H1 (cell line): ENCODE measurements at regions not wholly inside any gene's neighbourhood (a gene's known extent, or its start where the extent isn't known, plus 50 kb on each side); places are given as distances from the start of the nearest gene placed in this dataset.
A peak's percentile ranks its signal among the peaks of the same experiment; 100 is the strongest.

Source experiments
- CTCF ChIA-PET: fragments of 300-600 bp; sonication (Branson Sonifier 250); formaldehyde crosslinking; loops from one replicate; lab custom pipeline; 2021; ENCODE audit not compliant: partially characterized antibody; lab: Charles Lee
- POLR2A ChIA-PET: fragments of 300-600 bp; sonication (Branson Sonifier 250); formaldehyde crosslinking; loops from one replicate; lab custom pipeline; 2021; ENCODE audit warnings: inconsistent platforms; ENCODE audit not compliant: partially characterized antibody; lab: Charles Lee
- DNase-seq, 2 experiments: peaks; one replicate each; pipeline versions ENCODE4 v3.0.0 to v3.0.0-alpha.2; 2010 to 2022; ENCODE audit warnings: low spot score in 2 of 2, low read depth in 1 of 2, mixed read lengths in 1 of 2
- FAIRE-seq: peaks from 2 replicates; lab custom pipeline; 2011; peaks lifted over from hg19 to GRCh38; lab: Jason Lieb, UNC
- H2AFZ ChIP-seq: 2 replicates; pipeline ENCODE4 v1.8.1; 2012; ENCODE audit warnings: low read length, inconsistent platforms
- H2AK5ac ChIP-seq: 2 replicates; pipeline ENCODE4 v1.6.1; 2013; ENCODE audit warnings: low read depth, low read length
- H2BK120ac ChIP-seq: replicated peaks from 2 replicates; pipeline ENCODE3; 2013; ENCODE audit warnings: low read depth, low read length, inconsistent platforms
- H2BK12ac ChIP-seq: 2 replicates; pipeline ENCODE4 v1.6.1; 2013; ENCODE audit warnings: low read depth, low read length
- H2BK15ac ChIP-seq: 2 replicates; pipeline ENCODE4 v1.6.1; 2013; ENCODE audit warnings: low read length
- H2BK20ac ChIP-seq: 2 replicates; pipeline ENCODE4 v1.6.1; 2013; ENCODE audit warnings: low read length
- H2BK5ac ChIP-seq: 2 replicates; pipeline ENCODE4 v1.6.1; 2013; ENCODE audit warnings: low read depth, low read length
- H3K14ac ChIP-seq: 2 replicates; pipeline ENCODE4 v1.6.1; 2013; ENCODE audit warnings: inconsistent platforms; ENCODE audit not compliant: insufficient read length
- H3K18ac ChIP-seq: 2 replicates; pipeline ENCODE4 v1.6.1; 2013; ENCODE audit warnings: low read length; ENCODE audit errors: extremely low read depth
- H3K23ac ChIP-seq: 2 replicates; pipeline ENCODE4 v1.6.1; 2013; ENCODE audit warnings: inconsistent platforms; ENCODE audit not compliant: insufficient read length
- H3K23me2 ChIP-seq: 2 replicates; pipeline ENCODE4 v1.6.1; 2013; ENCODE audit warnings: low read depth, low read length
- H3K27ac ChIP-seq: 2 replicates; pipeline ENCODE4 v1.6.1; 2011; ENCODE audit warnings: low read depth, low read length, inconsistent platforms
- H3K27me3 ChIP-seq, 4 experiments: replicated peaks in 1 of 4; 1 replicate in 1 of 4; 2 replicates in 3 of 4; pipeline versions ENCODE4 v1.6.1 to v1.8.1; 2011 to 2013; ENCODE audit warnings: low read length in 3 of 4, mild to moderate bottlenecking in 3 of 4, inconsistent platforms in 2 of 4, mixed read lengths in 2 of 4, moderate library complexity in 1 of 4; ENCODE audit not compliant: control insufficient read depth in 3 of 4, insufficient read depth in 3 of 4; ENCODE audit errors: extremely low read depth in 1 of 4
- H3K36me3 ChIP-seq, 4 experiments: 2 replicates each; pipeline versions ENCODE4 v1.6.1 to v1.8.1; 2011 to 2013; ENCODE audit warnings: mild to moderate bottlenecking in 4 of 4, low read length in 3 of 4, moderate library complexity in 2 of 4, control low read depth in 1 of 4, inconsistent platforms in 1 of 4; ENCODE audit not compliant: insufficient read depth in 4 of 4, control insufficient read depth in 2 of 4
- H3K4ac ChIP-seq: replicated peaks from 2 replicates; pipeline ENCODE3; 2013; ENCODE audit warnings: low read length, low read depth, mixed read lengths, inconsistent platforms; ENCODE audit not compliant: insufficient read length
- H3K4me1 ChIP-seq, 4 experiments: replicated peaks in 1 of 4; 1 replicate in 1 of 4; 2 replicates in 3 of 4; pipeline versions ENCODE4 v1.6.1 to v1.8.1; 2011 to 2013; ENCODE audit warnings: low read length in 3 of 4, inconsistent platforms in 2 of 4, mixed read lengths in 1 of 4; ENCODE audit not compliant: insufficient read depth in 4 of 4, control insufficient read depth in 3 of 4
- H3K4me2 ChIP-seq, 2 experiments: 2 replicates each; pipeline versions ENCODE4 v1.6.1 to v1.8.1; 2011 to 2013; ENCODE audit warnings: low read depth in 2 of 2, low read length in 2 of 2, control low read depth in 1 of 2, inconsistent platforms in 1 of 2, mild to moderate bottlenecking in 1 of 2; ENCODE audit not compliant: insufficient read depth in 1 of 2
- H3K4me3 ChIP-seq, 4 experiments: fragments of 200-600, 300-600 bp in 1 of 4; sonication (generic), shearing (Covaris generic), sonication (Bioruptor Twin) in 1 of 4; 2 replicates each; pipeline versions ENCODE4 v1.5.1 to v1.8.1; 2011 to 2016; ENCODE audit warnings: low read length in 4 of 4, low read depth in 3 of 4, control low read depth in 2 of 4, inconsistent platforms in 2 of 4, mild to moderate bottlenecking in 2 of 4, mixed read lengths in 1 of 4, moderate library complexity in 1 of 4; ENCODE audit not compliant: insufficient read depth in 2 of 4; ENCODE audit errors: extremely low read depth in 1 of 4
- H3K56ac ChIP-seq: replicated peaks from 2 replicates; pipeline ENCODE3; 2013; ENCODE audit warnings: low read depth, mild to moderate bottlenecking, mixed read lengths, low read length, inconsistent platforms; ENCODE audit not compliant: insufficient read length
- H3K79me1 ChIP-seq: 2 replicates; pipeline ENCODE4 v1.6.1; 2013; ENCODE audit warnings: low read depth, low read length, control low read depth
- H3K79me2 ChIP-seq, 2 experiments: 2 replicates each; pipeline versions ENCODE4 v1.6.1 to v1.8.1; 2012 to 2013; ENCODE audit warnings: low read length in 2 of 2, mild to moderate bottlenecking in 2 of 2, inconsistent platforms in 1 of 2; ENCODE audit not compliant: insufficient read depth in 2 of 2, control insufficient read depth in 1 of 2
- H3K9ac ChIP-seq, 4 experiments: replicated peaks in 1 of 4; 1 replicate in 1 of 4; 2 replicates in 3 of 4; pipeline versions ENCODE4 v1.6.1 to v1.8.1; 2011 to 2013; ENCODE audit warnings: low read depth in 3 of 4, low read length in 3 of 4, control low read depth in 2 of 4, mild to moderate bottlenecking in 2 of 4, moderate library complexity in 2 of 4, inconsistent platforms in 1 of 4; ENCODE audit errors: extremely low read depth in 1 of 4
- H3K9me3 ChIP-seq, 2 experiments: 2 replicates each; pipeline versions ENCODE4 v1.6.1 to v1.8.1; 2012 to 2013; ENCODE audit warnings: mild to moderate bottlenecking in 2 of 2, moderate library complexity in 2 of 2, control low read depth in 1 of 2, inconsistent platforms in 1 of 2, low read depth in 1 of 2, low read length in 1 of 2, mixed read lengths in 1 of 2; ENCODE audit not compliant: insufficient read depth in 2 of 2
- H4K20me1 ChIP-seq, 2 experiments: replicated peaks in 1 of 2; 2 replicates each; pipeline versions ENCODE3 to v1.8.1; 2011 to 2013; ENCODE audit warnings: inconsistent platforms in 2 of 2, low read length in 2 of 2, mild to moderate bottlenecking in 1 of 2; ENCODE audit not compliant: insufficient read depth in 2 of 2, control insufficient read depth in 1 of 2
- H4K5ac ChIP-seq: 2 replicates; pipeline ENCODE4 v1.6.1; 2013; ENCODE audit warnings: low read length, low read depth, mixed read lengths, inconsistent platforms; ENCODE audit not compliant: insufficient read length
- H4K8ac ChIP-seq: 2 replicates; pipeline ENCODE4 v1.8.0; 2013; ENCODE audit warnings: mild to moderate bottlenecking, moderate library complexity, low read length, inconsistent platforms; ENCODE audit not compliant: insufficient read depth; ENCODE audit errors: extremely low read depth
- H4K91ac ChIP-seq: replicated peaks from 2 replicates; pipeline ENCODE3; 2013; ENCODE audit warnings: low read length, mixed read lengths, inconsistent platforms; ENCODE audit not compliant: insufficient read length
- CEBPB ChIP-seq: IDR thresholded peaks from 2 replicates; pipeline ENCODE4 v1.6.1; 2012; ENCODE audit warnings: low read depth, low read length
- CHD1 ChIP-seq: IDR thresholded peaks from 2 replicates; pipeline ENCODE4 v1.6.1; 2012; ENCODE audit warnings: low read depth, low read length, improper control_type of control experiment
- WGBS, 2 experiments: shearing (Covaris generic) in 1 of 2; methylation state at CpG; one replicate each; pipeline versions ENCODE4 v1.1.6 to v1.1.7; 2013 to 2015; ENCODE audit warnings: low lambda C conversion rate in 2 of 2, mixed read lengths in 2 of 2, inconsistent platforms in 1 of 2, low coverage in 1 of 2, missing lambda C conversion rate in 1 of 2; ENCODE audit not compliant: insufficient replicate concordance in 2 of 2, insufficient coverage in 1 of 2, insufficient read length in 1 of 2; ENCODE audit errors: extremely low coverage in 1 of 2, missing lambda C conversion rate in 1 of 2; 5-methylcytosine and 5-hydroxymethylcytosine counted together

DNA sequence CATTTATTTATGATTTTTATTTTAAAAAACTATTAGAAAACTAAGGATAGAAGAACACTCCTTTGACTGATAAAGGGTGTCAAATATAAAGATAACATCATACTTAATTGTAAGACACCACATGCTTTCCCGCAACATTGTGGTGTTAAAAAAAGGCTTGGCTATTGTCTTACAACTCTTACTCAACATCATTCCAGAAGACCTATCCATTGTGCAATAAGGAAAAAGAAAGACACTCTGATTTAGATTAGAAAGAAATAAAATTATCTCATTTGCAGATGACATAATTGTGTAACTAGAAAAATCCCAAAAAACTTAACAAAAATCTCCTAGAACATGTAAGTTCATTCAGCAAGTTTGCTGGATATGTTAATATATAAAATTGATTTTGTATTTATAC is 296.7 kb upstream of the GNAI1 start:
- Histone ChIP-seq H3K4me3 (no peak overlapping the region), H3K4me2 (no peak overlapping the region), H3K9ac (no peak overlapping the region), H3K79me1 (no peaks in the 10 kb centered on the region), H3K79me2 (no peaks in the 10 kb centered on the region), H3K23ac (no peak overlapping the region), H2BK20ac (no peak overlapping the region), H3K14ac (no peak overlapping the region), H3K18ac (no peak overlapping the region), H4K5ac (no peak overlapping the region), H2AK5ac (no peak overlapping the region), H3K4me1 (no peaks in the 10 kb centered on the region), H2BK120ac (no peak overlapping the region), H4K20me1 (no peaks in the 10 kb centered on the region), H2AFZ (no peak overlapping the region), H4K91ac (no peak overlapping the region), H2BK5ac (no peak overlapping the region), H3K4ac (no peak overlapping the region), H3K27me3 (no peaks in the 10 kb centered on the region), H3K56ac (no peak overlapping the region)
- WGBS, 2 experiments: 95% methylated on average over 1 of the region's 1 CpG; no CpG with 5 or more reads in 1 of the 2 experiments
- POLR2A ChIA-PET: no interaction called here
- TF ChIP-seq CHD1 (no peak), CEBPB (peak; percentile 10; the same call in 1 of the 2 replicates)
- TF ChIP-seq, all 59 proteins: peak for 1
- Histone ChIP-seq H4K8ac (no peak overlapping the region), H3K23me2 (no peaks in the 10 kb centered on the region), H3K27ac (no peak overlapping the region), H3K36me3 (no peaks in the 10 kb centered on the region), H2BK15ac (no peak overlapping the region), H3K9me3 (no peaks in the 10 kb centered on the region), H2BK12ac (no peak overlapping the region)
- DNase-seq: no peak
- FAIRE-seq: no peak
- CTCF ChIA-PET: no interaction called here
